Fibroblast of the aortic adventitia (primary cell): ENCODE measurements at regions not wholly inside any gene's neighbourhood (a gene's known extent, or its start where the extent isn't known, plus 50 kb on each side); places are given as distances from the start of the nearest gene placed in this dataset.

Experiments used
- DNase-seq: peaks from one replicate; pipeline ENCODE4 v3.0.0-alpha.2; 2010; ENCODE audit warnings: low read depth
- H3K4me3 ChIP-seq: 2 replicates; pipeline ENCODE4 v1.5.1; 2011; ENCODE audit warnings: low read depth, mild to moderate bottlenecking, control low read depth, low read length, moderate library complexity
- CTCF ChIP-seq: IDR thresholded peaks from 2 replicates; pipeline ENCODE4 v1.5.1; 2011; ENCODE audit warnings: mild to moderate bottlenecking, low read length, control low read depth, inconsistent platforms; ENCODE audit not compliant: insufficient read depth

GRCh38 chr17:72372185-72372584, 251.4 kb downstream of the SOX9 start:
- no peak overlapping the region for H3K4me3 ChIP-seq
- DNase-seq, result no peak
- TF ChIP-seq CTCF, result no peak

GRCh38 chr17:72373910-72374741, 253.3 kb downstream of the SOX9 start:
- TF ChIP-seq CTCF, result no peak
- H3K4me3 ChIP-seq, result no peak overlapping the region
- peak; percentile 45 for DNase-seq

- no peak overlapping the region for H3K4me3 ChIP-seq
- peak; percentile 67 for DNase-seq
- no peak for TF ChIP-seq CTCF
These were observed 255.9 kb downstream of the SOX9 start for GRCh38 chr17:72376526-72377345.

- no peak for DNase-seq
- TF ChIP-seq CTCF, result no peak
- no peak overlapping the region for H3K4me3 ChIP-seq
These were observed 257.9 kb downstream of the SOX9 start for GRCh38 chr17:72378414-72379390.

GRCh38 chr17:72379516-72379915, 258.7 kb downstream of the SOX9 start:
- H3K4me3 ChIP-seq, result no peak overlapping the region
- no peak for TF ChIP-seq CTCF
- no peak for DNase-seq

- H3K4me3 ChIP-seq, result no peak overlapping the region
- no peak for DNase-seq
- TF ChIP-seq CTCF, result no peak
These were observed 259.3 kb downstream of the SOX9 start for GRCh38 chr17:72380120-72380519.
